ENCODE measurements at regions not wholly inside any gene's neighbourhood (a gene's known extent, or its start where the extent isn't known, plus 50 kb on each side); places are given as distances from the start of the nearest gene placed in this dataset.

- no peak for DNase-seq (ENCODE audit: low read depth)
- TF ChIP-seq CTCF (IDR thresholded peaks at IDR 0.05; ENCODE audit: insufficient read depth, low read depth, low read length, missing control alignments) = no peak
These were observed 70.4 kb upstream of the TIAM1 start for GRCh38 chr21:31414263-31415000.

DNA sequence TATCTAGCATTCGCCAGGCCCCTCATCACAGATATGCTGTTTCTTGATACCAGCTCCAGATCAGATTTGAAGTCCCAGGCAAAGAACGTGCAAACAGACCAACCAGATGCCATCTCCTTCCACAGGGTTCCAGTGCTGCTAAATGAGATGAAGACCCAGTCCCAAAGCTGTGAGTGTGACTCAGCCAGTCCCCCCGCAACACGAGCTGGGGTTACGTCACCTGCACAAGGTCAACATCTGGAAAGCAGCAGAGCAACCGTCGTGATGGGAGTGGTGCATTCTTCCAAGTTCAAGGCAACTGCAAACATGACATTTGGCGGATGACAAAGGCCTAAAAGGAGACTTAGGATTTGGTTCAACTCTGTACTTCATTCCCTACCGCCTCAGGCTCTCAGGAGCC lies 69.6 kb upstream of the TIAM1 start:
- no peak overlapping the region for H3K4me3 ChIP-seq (ENCODE audit: low read depth, low read length)
- no peak for DNase-seq (ENCODE audit: low read depth)
- no peak for TF ChIP-seq CTCF (IDR thresholded peaks at IDR 0.05; ENCODE audit: insufficient read depth, low read depth, low read length, missing control alignments)

More at GRCh38 chr21:31414263-31415000, 70.4 kb upstream of the TIAM1 start:
- no peak overlapping the region for H3K4me3 ChIP-seq (ENCODE audit: low read depth, low read length)

GRCh38 chr21:31410499-31411131 lies 66.6 kb upstream of the TIAM1 start:
- DNase-seq (ENCODE audit: low read depth) = no peak
- no peak for TF ChIP-seq CTCF (IDR thresholded peaks at IDR 0.05; ENCODE audit: insufficient read depth, low read depth, low read length, missing control alignments)
- H3K4me3 ChIP-seq (ENCODE audit: low read depth, low read length) = no peak overlapping the region

DNA sequence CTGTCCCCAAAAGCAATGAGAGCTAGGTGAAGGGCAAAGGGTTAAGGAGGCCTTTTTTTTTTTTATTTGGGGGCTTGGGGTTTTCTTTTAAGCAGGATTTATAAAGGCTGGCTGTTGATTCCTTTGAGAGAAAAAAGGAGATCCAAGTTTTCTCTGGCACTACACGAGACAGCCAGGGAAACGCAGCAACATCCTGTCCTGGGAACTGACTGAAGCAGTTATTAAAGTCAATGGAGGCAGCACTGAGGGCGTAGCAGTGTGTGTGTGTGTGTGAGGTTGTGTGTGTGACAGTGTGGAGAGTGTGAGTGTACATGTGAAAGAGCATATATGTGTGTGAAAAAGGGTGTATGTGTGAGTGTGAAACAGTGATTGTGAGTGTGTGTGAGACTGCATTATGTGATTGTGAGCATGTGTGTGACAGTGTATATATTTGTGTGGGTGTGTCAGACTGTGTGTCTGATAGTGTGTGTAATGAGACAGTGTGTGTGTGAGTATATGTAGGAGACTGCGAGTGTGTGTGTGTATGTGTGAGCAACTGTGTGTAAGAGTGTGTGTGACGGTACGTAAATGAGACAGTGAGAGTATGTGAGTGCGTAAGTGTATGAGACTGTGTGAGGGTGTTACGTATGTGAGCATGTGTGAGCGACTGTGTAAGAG lies 65.9 kb upstream of the TIAM1 start:
- H3K4me3 ChIP-seq (ENCODE audit: low read depth, low read length) = no peak overlapping the region
- no peak for TF ChIP-seq CTCF (IDR thresholded peaks at IDR 0.05; ENCODE audit: insufficient read depth, low read depth, low read length, missing control alignments)
- DNase-seq (ENCODE audit: low read depth) = no peak

DNA sequence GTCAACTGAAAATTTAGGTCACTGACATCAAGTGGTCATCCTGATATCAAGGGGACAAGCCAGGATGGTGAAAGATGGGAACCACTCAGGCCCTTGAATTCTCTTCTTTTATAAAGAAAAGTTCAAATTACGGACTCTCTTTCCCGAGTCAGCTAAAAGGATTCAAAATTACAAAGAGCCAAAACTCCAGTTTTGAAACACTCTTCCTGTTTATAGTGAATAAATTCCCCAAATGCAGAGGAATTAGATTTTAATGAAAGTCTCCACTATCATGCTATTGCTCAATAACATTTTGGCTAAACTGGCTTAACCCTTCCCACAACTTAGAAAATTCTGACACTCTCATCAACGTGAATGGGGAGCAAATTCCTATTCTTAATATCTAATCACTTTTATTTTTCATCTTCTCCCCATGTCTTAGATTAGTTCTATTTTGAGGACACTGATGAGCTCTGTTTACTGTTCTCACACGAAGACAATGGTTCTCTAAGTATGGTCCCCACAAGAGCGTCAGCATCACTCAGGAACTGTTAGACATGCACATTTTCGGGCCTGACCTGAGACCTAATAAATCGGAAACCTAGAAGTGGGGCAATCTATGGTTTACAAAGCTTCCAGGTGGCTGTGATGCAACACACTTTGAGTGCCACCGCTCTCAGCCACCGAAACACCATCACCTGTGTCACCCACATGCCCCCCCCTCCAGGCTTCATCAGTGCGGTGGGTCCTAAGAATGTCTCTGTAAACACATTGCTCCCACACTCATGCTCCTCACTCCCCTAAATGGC lies 64.4 kb upstream of the TIAM1 start:
- no peak for DNase-seq (ENCODE audit: low read depth)
- no peak overlapping the region for H3K4me3 ChIP-seq (ENCODE audit: low read depth, low read length)
- TF ChIP-seq CTCF (IDR thresholded peaks at IDR 0.05; ENCODE audit: insufficient read depth, low read depth, low read length, missing control alignments) = no peak

DNA sequence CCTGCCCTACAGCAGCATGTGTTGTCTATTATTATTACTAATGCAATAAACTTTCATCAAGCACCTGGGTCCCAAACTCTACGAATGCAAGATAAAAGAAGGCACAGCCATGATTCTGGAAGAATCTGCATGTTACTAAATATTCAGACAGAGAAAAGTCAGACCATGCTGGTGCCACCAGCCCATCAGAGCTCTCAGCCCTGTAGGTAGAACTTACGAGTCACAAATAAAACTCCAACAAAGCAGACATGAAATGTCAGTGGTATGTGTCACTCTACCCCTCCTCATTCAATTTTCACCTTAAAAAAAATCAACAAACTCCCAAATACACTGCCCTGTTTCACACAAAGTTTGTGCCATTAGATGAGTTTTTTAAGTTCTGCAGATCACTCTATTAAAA lies 62.4 kb upstream of the TIAM1 start:
- H3K4me3 ChIP-seq (ENCODE audit: low read depth, low read length) = no peak overlapping the region
- no peak for TF ChIP-seq CTCF (IDR thresholded peaks at IDR 0.05; ENCODE audit: insufficient read depth, low read depth, low read length, missing control alignments)
- DNase-seq (ENCODE audit: low read depth) = no peak

All from GM12865 (cell line).